HG02973 (cell line): ENCODE measurements at regions not wholly inside any gene's neighbourhood (a gene's known extent, or its start where the extent isn't known, plus 50 kb on each side); places are given as distances from the start of the nearest gene placed in this dataset.
"Not testable (repeated sequence)": the region's sequence is repeated elsewhere in the genome, so short reads cannot be mapped to it uniquely, and the experiment has no call there.

ENCODE experiments used
- ATAC-seq: cut with Tn5 transposase; IDR thresholded peaks from one replicate; pipeline ENCODE4 v1.9.1; 2021; ENCODE audit warnings: moderate library complexity; ENCODE audit not compliant: unreplicated experiment

DNA sequence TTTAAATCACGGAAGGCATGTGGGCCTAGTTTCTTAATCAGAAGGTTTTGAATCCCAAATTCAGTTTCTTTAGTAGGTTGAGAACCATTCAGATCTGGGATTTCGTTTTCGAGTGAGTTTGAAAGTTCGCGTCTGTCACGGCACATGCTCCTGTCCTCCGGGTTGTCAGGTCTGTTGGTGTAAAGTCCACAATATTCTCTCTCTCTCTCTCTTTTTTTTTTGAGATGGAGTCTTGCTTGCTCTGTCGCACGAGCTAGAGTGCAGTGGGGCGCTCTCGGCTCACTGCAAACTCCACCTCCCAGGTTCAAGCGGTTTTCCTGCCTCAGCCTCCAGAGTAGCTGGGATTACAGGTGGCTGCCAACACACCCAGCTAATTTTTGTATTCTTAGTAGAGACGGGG lies 4390.6 kb upstream of the TPTE start:
- not testable (repeated sequence) for ATAC-seq

DNA sequence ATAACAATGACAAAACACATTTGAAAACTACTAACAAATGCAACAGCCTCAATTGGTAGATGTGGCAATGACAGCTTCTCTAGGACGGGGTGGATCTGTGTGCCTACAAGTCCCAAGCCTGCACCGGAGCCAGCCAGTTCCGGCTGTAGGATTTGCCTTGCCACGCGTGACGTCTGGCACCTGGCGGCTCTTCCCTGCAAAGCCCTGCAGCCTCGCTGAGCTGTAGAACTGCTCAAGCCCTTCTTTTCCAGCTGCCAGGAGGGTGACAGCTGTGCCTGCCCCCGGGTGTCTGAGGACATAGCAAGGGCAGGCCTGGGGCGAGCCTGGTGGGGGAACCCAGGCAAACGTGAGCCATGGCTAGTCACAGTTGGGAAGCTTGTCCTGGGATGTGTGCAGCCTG lies 4388.0 kb upstream of the TPTE start:
- ATAC-seq: not testable (repeated sequence)

DNA sequence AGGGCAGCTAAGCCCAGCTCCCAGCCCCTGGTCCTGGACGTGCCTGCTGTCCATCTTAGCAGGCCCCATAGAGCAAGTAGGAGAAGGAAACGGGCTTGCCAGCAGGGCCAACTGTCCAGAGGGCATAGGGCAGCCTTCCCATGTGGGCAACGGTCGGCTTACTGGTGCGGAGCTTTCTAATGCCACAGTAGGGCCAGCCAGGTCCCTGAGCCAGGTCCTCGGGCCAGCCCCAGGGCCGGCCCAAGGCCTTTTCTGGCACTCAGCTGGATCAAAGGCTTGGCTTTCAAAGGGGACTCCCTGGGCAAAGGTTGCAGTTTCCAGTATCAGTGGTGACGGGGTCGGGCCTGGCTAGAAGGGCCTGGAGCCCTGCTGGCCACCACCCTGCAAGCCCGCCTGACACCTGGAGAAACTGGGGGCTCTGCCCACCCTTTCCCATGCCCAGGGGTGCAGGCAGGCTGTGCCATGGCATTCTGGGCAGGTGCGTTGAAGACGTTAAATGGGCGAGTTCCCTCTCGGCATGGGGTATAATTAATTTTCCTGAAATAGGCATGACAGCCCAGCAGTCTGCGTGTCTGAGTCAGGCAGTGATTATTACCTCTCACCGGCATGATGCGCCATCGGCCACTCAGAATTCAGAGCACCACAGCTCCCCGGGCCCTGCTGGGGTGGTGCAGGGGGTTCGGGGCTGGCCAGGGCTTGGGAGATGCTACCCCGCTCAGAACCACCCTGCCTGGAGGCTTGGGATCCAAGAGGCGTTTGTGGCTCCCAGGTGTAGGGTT lies 4387.3 kb upstream of the TPTE start:
- ATAC-seq: not testable (repeated sequence)

DNA sequence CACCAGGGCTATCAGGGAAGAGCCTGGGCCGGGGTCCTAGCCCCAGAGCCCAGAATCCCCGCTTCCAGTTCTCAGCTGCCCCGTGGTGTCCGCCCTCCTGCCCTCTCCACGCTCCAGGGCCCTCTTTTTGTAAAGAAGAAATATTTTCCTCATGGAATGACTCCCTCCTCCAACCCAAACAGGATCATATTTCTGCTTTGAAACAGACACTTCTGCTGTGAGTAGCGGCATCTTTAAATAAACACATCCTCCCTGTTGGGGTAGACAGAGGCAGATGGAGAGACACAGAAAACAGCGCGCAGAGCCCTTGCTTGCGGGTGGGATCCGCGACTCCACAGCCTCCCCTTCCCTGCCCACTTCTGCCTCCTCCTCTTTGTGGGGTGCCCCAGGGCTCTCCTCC lies 4384.7 kb upstream of the TPTE start:
- not testable (repeated sequence) for ATAC-seq

DNA sequence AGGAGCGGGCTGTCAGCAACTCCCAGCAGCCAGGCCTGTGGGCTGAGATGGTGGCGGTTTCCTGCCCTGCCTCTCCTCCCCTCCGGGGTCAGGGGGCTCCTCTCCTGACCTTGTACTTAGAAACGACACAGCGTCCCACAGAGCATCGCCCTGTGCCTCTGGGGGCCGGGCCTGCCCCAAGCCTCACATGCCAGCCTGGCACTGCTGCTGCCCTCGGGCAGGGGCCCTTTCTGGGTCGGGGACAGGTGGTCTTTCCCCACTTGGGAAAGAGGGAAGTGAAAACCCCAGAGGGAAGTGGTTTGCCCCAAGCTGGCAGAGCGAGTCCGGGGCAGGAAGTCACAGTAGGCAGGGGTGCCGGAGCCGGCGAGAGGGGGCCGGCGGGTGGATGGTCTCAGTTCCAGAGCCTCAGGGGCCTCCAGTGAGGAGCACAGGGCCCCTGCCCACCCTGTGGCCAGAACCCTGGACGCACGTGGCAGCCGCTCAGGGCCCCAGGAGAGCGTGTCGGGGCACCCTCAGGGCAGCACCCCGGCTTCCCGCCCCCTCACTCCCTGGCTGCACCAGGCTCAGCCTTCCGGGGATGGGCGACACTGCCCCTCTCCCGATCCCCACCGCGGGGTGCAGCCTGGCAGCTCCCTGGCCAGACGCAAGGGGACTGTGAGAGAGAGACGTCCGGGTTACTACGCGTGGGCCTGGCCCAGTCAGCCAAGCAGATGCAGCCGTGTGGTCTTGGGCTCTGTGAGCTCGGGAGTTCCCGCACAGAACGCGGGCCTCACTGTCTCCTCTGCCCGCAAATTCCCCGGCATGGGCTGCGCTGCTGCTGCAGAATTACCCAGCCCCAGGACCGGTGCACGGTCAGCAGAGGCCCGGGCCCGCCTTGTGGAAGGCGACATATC lies 4382.9 kb upstream of the TPTE start:
- not testable (repeated sequence) for ATAC-seq

DNA sequence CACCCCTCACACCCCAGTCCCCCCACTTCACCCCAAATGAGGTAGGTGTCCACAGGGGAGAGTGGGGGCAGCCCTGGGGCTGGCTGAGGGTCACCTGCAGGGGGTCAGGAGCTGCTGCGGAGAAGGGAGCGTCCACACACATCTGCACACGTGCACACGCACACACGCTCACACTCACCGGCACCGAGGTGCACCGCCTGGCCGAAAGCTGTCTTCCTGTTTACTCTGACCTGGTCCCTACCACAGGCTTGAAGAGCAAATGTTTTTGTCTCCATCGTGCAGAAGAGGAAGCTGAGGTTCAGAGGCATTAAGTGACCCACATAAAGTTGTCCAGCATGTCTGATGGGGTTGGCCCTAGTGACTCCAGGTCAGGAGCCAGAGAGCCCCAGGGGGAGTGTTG lies 4382.1 kb upstream of the TPTE start:
- not testable (repeated sequence) for ATAC-seq

DNA sequence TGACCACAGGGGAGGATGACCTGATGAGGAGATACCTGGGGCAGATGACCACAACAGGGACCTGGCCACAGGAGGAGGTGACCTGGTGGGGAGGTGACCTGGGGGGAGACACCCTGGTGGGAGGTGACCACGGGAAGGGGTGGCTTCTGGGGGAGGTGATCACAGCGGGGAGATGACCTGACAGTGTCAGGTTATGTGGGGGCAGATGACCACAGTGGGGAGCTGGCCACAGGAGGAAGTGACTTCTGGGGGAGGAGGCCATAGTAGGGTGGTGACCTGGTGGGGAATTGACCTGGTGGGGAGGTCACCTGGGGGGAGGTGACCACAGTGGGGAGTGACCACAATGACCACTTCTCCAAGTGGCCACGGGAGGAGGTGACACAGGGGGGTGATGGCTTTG lies 4381.5 kb upstream of the TPTE start:
- not testable (repeated sequence) for ATAC-seq

DNA sequence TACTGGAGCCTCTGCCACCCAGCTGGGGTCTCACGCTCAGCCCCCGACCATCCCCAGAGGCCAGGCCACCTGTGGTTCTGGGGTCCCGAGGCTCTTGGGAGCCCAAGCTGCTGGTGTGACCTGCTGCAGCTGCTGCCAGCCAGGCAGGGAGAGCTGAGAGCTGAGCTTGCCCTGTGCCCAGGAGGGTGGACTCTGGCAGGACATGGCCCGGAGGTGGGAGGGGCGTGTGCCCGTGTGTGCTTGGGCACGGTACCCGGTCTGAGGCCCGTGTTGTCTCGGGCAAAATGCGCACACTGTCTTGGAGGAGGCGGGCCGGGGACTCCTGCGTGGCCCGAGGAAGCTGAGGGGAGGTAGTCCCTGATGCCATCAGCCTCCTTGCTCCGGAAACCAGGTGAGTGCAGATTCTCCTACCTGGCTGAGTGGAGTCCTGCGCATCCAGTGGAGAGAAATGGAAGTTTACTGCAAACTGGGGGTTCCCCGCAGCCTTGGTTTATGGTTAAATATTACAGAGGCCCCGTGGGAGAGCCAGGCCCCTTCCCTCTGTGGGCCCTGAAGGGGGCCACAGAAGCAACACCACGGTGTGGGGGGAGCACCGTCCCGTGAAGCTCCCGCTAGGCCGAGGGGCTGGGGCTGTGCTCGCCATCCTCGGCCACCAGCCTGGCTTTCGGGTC lies 4380.8 kb upstream of the TPTE start:
- ATAC-seq: not testable (repeated sequence)

DNA sequence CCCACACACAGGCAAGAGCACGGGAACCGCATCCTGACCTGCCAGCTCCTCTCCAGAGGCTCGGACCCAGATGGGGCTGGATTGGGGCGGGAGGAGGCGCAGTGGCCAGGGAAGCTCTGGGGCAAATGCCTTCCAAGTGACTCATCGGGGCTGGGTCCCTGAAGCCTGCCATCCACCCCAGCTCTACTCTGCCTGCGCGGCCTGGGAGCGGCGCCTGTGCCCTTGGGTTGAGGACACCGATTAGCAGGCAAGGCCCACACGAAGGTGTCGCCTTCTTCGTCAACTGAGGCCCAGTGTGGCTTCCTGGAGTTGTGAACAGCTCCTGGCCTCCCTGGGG lies 4380.3 kb upstream of the TPTE start:
- not testable (repeated sequence) for ATAC-seq

DNA sequence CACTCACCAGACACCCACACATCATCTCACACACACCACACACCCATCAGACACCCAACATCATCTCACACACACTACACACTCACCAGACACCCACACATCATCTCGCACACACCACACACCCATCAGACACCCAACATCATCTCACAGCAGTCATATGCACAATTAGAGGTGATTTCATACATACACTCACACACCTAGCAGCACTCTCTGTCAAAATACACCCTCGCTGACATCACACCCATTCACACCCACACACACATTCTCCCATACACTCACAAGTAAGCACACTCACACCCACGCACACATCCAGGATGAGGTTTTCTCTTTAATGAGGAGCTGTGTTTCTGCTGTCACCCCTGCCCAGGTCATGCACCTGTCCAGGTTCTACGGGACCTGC lies 4368.2 kb upstream of the TPTE start:
- ATAC-seq: not testable (repeated sequence)

DNA sequence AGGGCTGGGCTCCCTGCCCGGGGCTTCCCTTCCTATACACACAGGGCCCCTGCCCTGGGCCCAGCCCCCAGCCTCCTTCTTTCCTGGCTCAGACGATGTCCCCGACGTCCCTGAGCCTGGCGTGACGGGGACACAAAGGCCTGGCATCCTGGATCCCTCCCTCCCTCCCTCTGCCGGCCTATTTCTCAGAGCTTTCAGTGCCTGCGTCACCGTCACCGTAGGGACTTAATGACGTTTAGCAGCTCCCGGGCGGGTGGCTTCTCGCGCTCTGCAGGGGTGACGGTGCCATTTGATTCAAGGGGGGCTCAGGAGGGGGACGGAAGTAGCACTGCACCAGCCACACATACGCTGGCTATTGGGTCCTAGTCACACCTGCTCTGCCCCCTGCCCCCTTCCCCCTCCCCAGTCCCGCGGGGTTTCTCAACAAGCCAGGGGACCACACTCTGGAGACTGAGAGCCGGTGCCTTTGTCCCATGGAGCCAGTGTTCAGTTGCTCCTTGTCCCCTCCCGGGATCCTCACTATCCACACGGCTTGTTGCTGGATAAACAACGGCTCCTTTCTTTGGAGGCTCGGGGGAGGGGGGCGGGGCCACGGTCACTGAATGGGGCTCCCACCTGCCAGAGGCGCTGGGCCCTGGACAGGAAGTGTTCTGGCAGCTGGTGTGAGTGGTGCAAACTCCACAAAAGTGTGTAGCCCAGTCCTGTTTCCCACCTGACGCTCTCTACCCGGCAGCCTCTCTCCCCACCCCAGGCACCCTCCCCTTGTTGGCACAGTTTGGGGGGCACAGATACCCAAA lies 4366.7 kb upstream of the TPTE start:
- not testable (repeated sequence) for ATAC-seq

DNA sequence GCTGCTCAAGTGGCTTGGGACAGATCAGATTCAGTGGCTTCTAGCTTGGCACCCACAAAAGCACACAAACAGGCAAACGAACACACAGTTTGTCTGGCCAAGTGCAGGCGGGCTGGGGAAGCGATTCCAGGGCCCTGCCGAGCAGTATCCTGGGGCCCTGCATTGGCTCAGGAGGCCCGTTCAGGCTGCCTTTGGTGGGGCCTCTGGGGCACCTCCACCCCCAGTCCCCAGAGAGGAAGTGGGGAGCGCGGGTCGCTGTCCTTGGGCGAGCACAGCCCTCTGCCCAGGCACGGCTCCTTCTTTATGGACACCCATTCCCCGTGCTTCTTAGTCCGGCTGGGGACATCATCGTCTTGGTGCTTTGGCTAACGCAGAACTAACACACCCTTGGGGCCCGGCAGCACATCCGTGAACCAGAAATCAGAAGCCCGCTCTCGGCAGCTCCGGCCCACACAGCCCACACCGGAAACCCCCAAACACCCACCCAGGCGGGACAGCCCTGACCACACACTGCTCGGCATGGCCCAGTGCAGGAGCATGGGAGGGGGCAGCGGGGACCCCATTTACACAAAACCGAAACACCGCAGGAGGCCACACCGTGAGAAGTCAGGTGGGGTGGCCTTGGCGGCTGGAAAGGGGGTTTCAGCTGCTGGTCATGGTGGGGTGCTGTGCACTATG lies 4364.5 kb upstream of the TPTE start:
- not testable (repeated sequence) for ATAC-seq

DNA sequence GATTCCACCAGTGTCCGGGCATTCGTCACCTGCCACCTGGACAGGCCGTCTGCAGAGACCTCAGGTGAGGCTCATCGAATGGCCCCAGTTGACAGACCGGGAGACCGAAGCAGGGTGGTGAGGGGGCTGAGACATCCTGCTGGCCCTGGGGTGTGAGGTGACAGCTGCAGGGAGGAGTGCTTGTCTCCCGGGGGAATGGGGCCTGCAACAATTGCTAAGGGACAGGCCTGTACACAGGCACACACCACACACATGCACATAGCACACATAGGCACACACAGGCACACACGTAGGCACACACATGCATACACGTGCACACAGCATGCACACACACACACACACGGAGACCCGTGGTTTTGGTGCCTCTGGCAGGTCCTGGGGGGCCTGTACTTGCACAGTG lies 4363.9 kb upstream of the TPTE start:
- not testable (repeated sequence) for ATAC-seq

DNA sequence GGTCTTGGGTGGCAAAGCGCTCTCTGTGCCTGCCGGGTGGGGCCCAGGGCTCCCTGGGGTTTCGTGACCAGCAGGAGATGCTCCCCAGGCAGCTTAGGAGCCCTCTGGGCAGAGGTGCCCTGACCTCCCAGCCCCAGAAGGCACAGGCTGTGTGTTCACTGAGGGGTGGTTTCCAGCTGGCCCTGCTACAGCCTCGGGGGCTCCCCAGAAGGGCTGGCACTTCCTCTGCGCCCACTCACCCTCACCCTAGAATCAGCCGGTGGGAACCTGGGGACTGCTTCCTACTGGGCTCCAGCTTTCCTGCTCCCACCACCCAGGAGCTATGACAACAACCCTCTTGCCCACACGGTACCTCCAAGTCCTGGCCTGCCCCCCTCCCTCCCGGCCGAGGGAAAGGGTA lies 4363.2 kb upstream of the TPTE start:
- not testable (repeated sequence) for ATAC-seq
